A673 (cell line): ENCODE measurements at regions not wholly inside any gene's neighbourhood (a gene's known extent, or its start where the extent isn't known, plus 50 kb on each side); places are given as distances from the start of the nearest gene placed in this dataset.

ENCODE experiments used
- BruUV-seq: library from RNA; stranded (reverse); fragments of 400-500 nt; replicated peaks from 2 replicates; lab custom pipeline; 2021; lab: Mats Ljungman, UMichigan
- CTCF ChIA-PET: fragments of 300-600 bp; sonication (Branson Sonifier 250); formaldehyde crosslinking; loops from one replicate; lab custom pipeline; 2022; ENCODE audit warnings: antibody characterized with exemption; lab: Charles Lee
- POLR2A ChIA-PET: fragments of 300-600 bp; sonication (Branson Sonifier 250); formaldehyde crosslinking; loops from one replicate; lab custom pipeline; 2022; ENCODE audit warnings: antibody characterized with exemption; ENCODE audit not compliant: low non-redundant PET; lab: Charles Lee
- DNase-seq: peaks from one replicate; pipeline ENCODE4 v3.0.0-alpha.2; 2015; ENCODE audit warnings: low spot score
- H3K27ac ChIP-seq: fragments of 200-600 bp; sonication (generic); 2 replicates; pipeline ENCODE4 v1.5.1; 2016; ENCODE audit warnings: mixed run types, low read depth, mild to moderate bottlenecking, mixed read lengths, antibody characterized with exemption, low read length; ENCODE audit not compliant: poor library complexity, severe bottlenecking
- H3K27me3 ChIP-seq: fragments of 200-600 bp; sonication (generic); replicated peaks from 2 replicates; pipeline ENCODE4 v1.6.1; 2017; ENCODE audit warnings: mixed run types, low read depth, mild to moderate bottlenecking, mixed read lengths, antibody characterized with exemption, low read length; ENCODE audit not compliant: insufficient read depth, poor library complexity
- H3K36me3 ChIP-seq: fragments of 200-600 bp; sonication (generic); 2 replicates; pipeline ENCODE4 v1.6.1; 2016; ENCODE audit warnings: mixed run types, mild to moderate bottlenecking, mixed read lengths, antibody characterized with exemption, low read length; ENCODE audit not compliant: insufficient read depth, poor library complexity, severe bottlenecking
- H3K4me1 ChIP-seq: fragments of 200-600 bp; sonication (generic); 2 replicates; pipeline ENCODE4 v1.6.1; 2017; ENCODE audit warnings: mixed run types, mild to moderate bottlenecking, mixed read lengths, antibody characterized with exemption, low read length; ENCODE audit not compliant: insufficient read depth, poor library complexity, severe bottlenecking
- H3K4me3 ChIP-seq: fragments of 200-600 bp; sonication (generic); 2 replicates; pipeline ENCODE4 v1.5.1; 2016; ENCODE audit warnings: low read depth, mixed run types, mild to moderate bottlenecking, mixed read lengths, low read length; ENCODE audit not compliant: poor library complexity, severe bottlenecking
- H3K9me3 ChIP-seq: fragments of 200-600 bp; sonication (generic); 2 replicates; pipeline ENCODE4 v1.6.1; 2016; ENCODE audit warnings: mixed run types, low read depth, mild to moderate bottlenecking, mixed read lengths, antibody characterized with exemption, low read length; ENCODE audit not compliant: poor library complexity, severe bottlenecking
- CTCF ChIP-seq: fragments of 300-800, 200-600 bp; sonication (generic); conservative IDR thresholded peaks from 2 replicates; pipeline ENCODE4 v1.5.1; 2017; ENCODE audit warnings: low read depth, mild to moderate bottlenecking, antibody characterized with exemption, low read length, moderate library complexity, mixed read lengths
- EZH2 ChIP-seq: fragments of 200-600 bp; sonication (generic); IDR thresholded peaks from 2 replicates; pipeline ENCODE4 v1.6.1; 2017; ENCODE audit warnings: borderline replicate concordance, low read depth, mild to moderate bottlenecking, mixed read lengths, antibody characterized with exemption, low read length; ENCODE audit not compliant: poor library complexity, severe bottlenecking
- intact Hi-C: fragments of 100-400 bp; cut with micrococcal nuclease; formaldehyde crosslinking; loops from one replicate; pipeline ENCODE4 v1.10.0; 2022; ENCODE audit not compliant: unreplicated experiment

GRCh38 chr5:87113861-87114260, 153.8 kb upstream of the RASA1 start:
- no peaks in the 10 kb centered on the region for H3K4me1 ChIP-seq
- no peak overlapping the region for H3K27ac ChIP-seq
- no peaks in the 10 kb centered on the region for H3K36me3 ChIP-seq
- TF ChIP-seq CTCF (no peak), EZH2 (no peak)
- H3K27me3 ChIP-seq = no peaks in the 10 kb centered on the region
- intact Hi-C loops = no loop called here
- ChIA-PET POLR2A (no interaction called here), CTCF (no interaction called here)
- DNase-seq = no peak
- no peaks in the 10 kb centered on the region for H3K9me3 ChIP-seq
- no TSS peak for BruUV-seq
- H3K4me3 ChIP-seq = no peak overlapping the region

- H3K9me3 ChIP-seq = no peaks in the 10 kb centered on the region
- H3K4me1 ChIP-seq = no peaks in the 10 kb centered on the region
- no peak overlapping the region for H3K4me3 ChIP-seq
- no peak for DNase-seq
- intact Hi-C loops = no loop called here
- no TSS peak for BruUV-seq
- POLR2A ChIA-PET = no interaction called here
- H3K36me3 ChIP-seq = no peaks in the 10 kb centered on the region
- TF ChIP-seq EZH2 (no peak), CTCF (no peak)
- H3K27me3 ChIP-seq = no peaks in the 10 kb centered on the region
- H3K27ac ChIP-seq = no peak overlapping the region
- CTCF ChIA-PET = no interaction called here
These were observed 153.1 kb upstream of the RASA1 start for GRCh38 chr5:87114631-87115030.

GRCh38 chr5:87115839-87116364, 151.8 kb upstream of the RASA1 start:
- H3K27me3 ChIP-seq = no peaks in the 10 kb centered on the region
- H3K36me3 ChIP-seq = no peaks in the 10 kb centered on the region
- intact Hi-C loops = no loop called here
- H3K4me1 ChIP-seq = peaks cover 9% of the 10 kb centered on the region
- H3K27ac ChIP-seq = no peak overlapping the region
- TF ChIP-seq CTCF = no peak
- TF ChIP-seq EZH2 = no peak
- ChIA-PET CTCF (no interaction called here), POLR2A (no interaction called here)
- BruUV-seq = no TSS peak
- H3K9me3 ChIP-seq = no peaks in the 10 kb centered on the region
- no peak overlapping the region for H3K4me3 ChIP-seq
- no peak for DNase-seq
